Muscle of leg (tissue), 3 donors: ENCODE measurements at regions not wholly inside any gene's neighbourhood (a gene's known extent, or its start where the extent isn't known, plus 50 kb on each side); places are given as distances from the start of the nearest gene placed in this dataset.

Experiments
- DNase-seq: peaks from one replicate; pipeline ENCODE4 v3.0.0; 2013
- H3K27ac ChIP-seq: one replicate; pipeline ENCODE4 v1.5.1; 2013; ENCODE audit warnings: mild to moderate bottlenecking, low read length, control low read depth
- H3K27me3 ChIP-seq: one replicate; pipeline ENCODE4 v1.6.1; 2013; ENCODE audit warnings: low read length; ENCODE audit not compliant: control insufficient read depth, insufficient read depth
- H3K36me3 ChIP-seq: one replicate; pipeline ENCODE4 v1.6.1; 2013; ENCODE audit warnings: low read length; ENCODE audit not compliant: control insufficient read depth, insufficient read depth
- H3K4me1 ChIP-seq: one replicate; pipeline ENCODE4 v1.6.1; 2013; ENCODE audit warnings: low read length; ENCODE audit not compliant: control insufficient read depth, insufficient read depth
- H3K4me3 ChIP-seq: one replicate; pipeline ENCODE4 v1.5.1; 2013; ENCODE audit warnings: low read length, control low read depth
- H3K9me3 ChIP-seq: replicated peaks from 2 replicates; pipeline ENCODE4 v1.6.1; 2013; ENCODE audit warnings: low read depth, low read length; ENCODE audit not compliant: control insufficient read depth
- WGBS: methylation state at CpG from one replicate; pipeline ENCODE4 v1.1.5; 2013; ENCODE audit warnings: missing lambda C conversion rate; ENCODE audit not compliant: insufficient coverage; 5-methylcytosine and 5-hydroxymethylcytosine counted together

DNA sequence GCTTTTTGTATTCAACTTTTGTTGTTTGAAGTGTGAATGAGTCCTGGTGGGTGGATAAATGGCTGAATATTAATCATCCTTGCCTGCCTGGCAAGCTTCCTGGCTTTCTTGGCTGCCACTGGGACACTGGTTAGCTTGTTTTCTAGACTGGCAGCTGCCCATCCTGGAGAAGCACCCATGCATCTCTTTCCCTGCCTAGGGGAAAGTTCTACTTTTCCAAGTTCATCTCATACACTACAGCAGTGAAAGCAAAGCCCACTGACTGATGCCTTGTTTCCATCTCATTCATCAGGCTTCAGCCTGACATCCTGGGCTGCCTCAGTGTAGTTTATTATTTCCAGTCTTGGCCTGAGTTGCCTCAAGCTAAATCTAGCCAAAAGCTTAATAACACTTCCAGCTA, 244.8 kb downstream of the PCDH20 start:
- Histone ChIP-seq H3K36me3 (no peaks in the 10 kb centered on the region), H3K9me3 (peaks cover 3% of the 10 kb centered on the region), H3K27me3 (no peaks in the 10 kb centered on the region), H3K4me3 (no peak overlapping the region), H3K4me1 (no peaks in the 10 kb centered on the region), H3K27ac (no peak overlapping the region)
- peak; percentile 41 for DNase-seq

DNA sequence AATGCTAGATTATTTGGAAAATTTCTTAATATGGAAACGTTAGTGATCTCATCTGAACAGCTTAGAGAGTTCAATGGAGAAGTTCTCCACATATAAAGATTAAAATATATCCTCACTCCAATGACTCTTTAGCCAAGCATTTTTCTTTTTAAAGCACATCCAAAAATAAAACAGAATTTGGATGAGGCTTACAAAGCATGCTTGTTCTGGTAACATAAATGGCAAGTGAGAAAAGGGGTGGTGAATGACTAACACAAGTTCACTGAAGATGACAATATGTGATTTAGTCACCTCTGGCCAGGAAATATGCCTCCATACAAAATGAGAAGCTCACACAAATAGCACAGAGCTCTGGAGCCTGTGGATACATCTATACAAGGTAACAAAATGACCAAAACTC, 253.0 kb downstream of the PCDH20 start:
- Histone ChIP-seq H3K9me3 (no peaks in the 10 kb centered on the region), H3K4me3 (no peak overlapping the region), H3K4me1 (no peaks in the 10 kb centered on the region), H3K27ac (no peak overlapping the region), H3K27me3 (no peaks in the 10 kb centered on the region), H3K36me3 (no peaks in the 10 kb centered on the region)
- DNase-seq = peak; percentile 78
- no CpG with 5 or more reads among the region's 1 CpG for WGBS

DNA sequence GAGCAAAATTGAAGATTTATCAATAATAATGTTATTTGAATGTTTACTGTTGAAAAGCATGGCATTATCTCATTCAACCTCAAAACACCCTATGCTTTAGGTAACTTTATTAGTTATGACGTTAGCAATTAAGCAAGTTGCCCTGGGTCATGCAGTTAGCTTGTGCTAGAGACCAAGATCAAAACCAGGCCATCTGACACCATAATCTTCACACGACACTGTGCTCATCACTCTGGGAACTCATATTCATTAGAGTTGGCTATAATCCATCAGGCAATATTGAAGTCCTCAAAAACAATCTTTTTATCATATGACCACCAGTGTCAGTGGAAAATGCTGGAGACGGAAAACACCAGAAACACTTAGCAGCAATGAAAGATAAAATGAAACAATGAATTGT, 253.5 kb downstream of the PCDH20 start:
- no peaks in the 10 kb centered on the region for H3K27me3 ChIP-seq
- H3K27ac ChIP-seq = no peak overlapping the region
- no peak for DNase-seq
- no peaks in the 10 kb centered on the region for H3K4me1 ChIP-seq
- H3K36me3 ChIP-seq = no peaks in the 10 kb centered on the region
- 71% methylated on average over 1 of the region's 3 CpGs for WGBS
- H3K4me3 ChIP-seq = no peak overlapping the region
- H3K9me3 ChIP-seq = no peaks in the 10 kb centered on the region

- H3K27ac ChIP-seq = no peak overlapping the region
- H3K27me3 ChIP-seq = no peaks in the 10 kb centered on the region
- no peaks in the 10 kb centered on the region for H3K9me3 ChIP-seq
- H3K4me1 ChIP-seq = no peaks in the 10 kb centered on the region
- H3K4me3 ChIP-seq = no peak overlapping the region
- no peaks in the 10 kb centered on the region for H3K36me3 ChIP-seq
- no CpG with 5 or more reads among the region's 1 CpG for WGBS
- DNase-seq = no peak
Measured at GRCh38 chr13:61156753-61157152, 258.9 kb downstream of the PCDH20 start.

- DNase-seq = no peak
- H3K4me1 ChIP-seq = no peaks in the 10 kb centered on the region
- no peak overlapping the region for H3K27ac ChIP-seq
- H3K27me3 ChIP-seq = no peaks in the 10 kb centered on the region
- H3K9me3 ChIP-seq = no peaks in the 10 kb centered on the region
- no peak overlapping the region for H3K4me3 ChIP-seq
- H3K36me3 ChIP-seq = no peaks in the 10 kb centered on the region
Measured at GRCh38 chr13:61151062-61151461, 264.6 kb downstream of the PCDH20 start.

DNA sequence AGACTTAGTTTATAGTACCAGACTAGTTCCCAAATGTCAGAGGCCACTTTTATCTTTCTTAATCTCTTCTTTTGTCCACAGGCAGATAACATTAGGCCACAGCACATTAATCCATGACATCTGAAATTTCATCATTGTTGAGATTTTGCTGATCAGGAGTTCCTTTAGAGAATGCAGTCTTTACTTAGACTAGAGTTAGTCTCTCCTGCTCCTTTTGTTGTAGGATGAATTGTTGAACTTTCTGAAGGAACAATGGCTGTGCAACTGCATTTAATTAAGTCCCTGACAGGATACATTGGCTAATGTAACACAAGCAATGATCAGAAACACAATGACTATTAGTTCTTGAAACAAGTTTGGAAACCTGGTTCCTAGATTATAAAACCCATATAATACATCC, 266.3 kb downstream of the PCDH20 start:
- no peak overlapping the region for H3K27ac ChIP-seq
- H3K9me3 ChIP-seq = peaks cover 9% of the 10 kb centered on the region
- H3K27me3 ChIP-seq = no peaks in the 10 kb centered on the region
- H3K4me3 ChIP-seq = no peak overlapping the region
- H3K4me1 ChIP-seq = no peaks in the 10 kb centered on the region
- DNase-seq = no peak
- no peaks in the 10 kb centered on the region for H3K36me3 ChIP-seq

DNA sequence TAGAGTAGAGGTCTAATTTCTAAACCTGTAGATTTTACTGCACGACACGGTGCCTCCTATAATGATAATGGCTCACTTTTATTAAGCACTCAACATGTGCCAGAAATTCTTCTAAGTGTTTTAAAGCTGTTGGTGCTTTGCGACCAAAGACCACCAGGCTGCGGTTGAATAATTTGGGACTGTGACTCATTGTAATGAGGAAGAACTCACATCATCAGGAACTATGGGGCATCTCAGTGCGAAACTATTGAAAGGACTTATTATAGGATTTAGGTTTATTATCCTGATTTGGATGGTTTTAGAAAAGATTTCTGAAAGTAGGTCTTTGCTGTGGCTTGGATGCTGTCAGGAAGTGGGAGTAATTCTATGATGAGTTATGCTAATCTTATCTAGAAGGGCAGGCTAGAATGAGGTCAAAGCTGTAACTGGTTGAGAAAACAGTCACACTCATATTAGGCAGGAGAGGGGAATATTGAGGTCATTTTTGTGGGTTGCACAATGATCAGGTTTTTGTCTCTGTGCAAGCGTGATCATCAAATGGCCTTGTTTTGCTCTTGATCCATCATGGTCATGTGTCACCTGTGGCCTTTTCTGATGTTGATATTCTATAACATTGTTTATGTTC, 266.8 kb downstream of the PCDH20 start:
- H3K36me3 ChIP-seq = no peaks in the 10 kb centered on the region
- no peaks in the 10 kb centered on the region for H3K27me3 ChIP-seq
- 100% methylated on average over 2 of the region's 6 CpGs for WGBS
- H3K4me1 ChIP-seq = no peaks in the 10 kb centered on the region
- H3K9me3 ChIP-seq = peaks cover 9% of the 10 kb centered on the region
- DNase-seq = no peak
- no peak overlapping the region for H3K4me3 ChIP-seq
- H3K27ac ChIP-seq = no peak overlapping the region

- WGBS = no CpG with 5 or more reads among the region's 1 CpG
- Histone ChIP-seq H3K36me3 (no peaks in the 10 kb centered on the region), H3K9me3 (peaks cover 9% of the 10 kb centered on the region), H3K27ac (no peak overlapping the region), H3K27me3 (no peaks in the 10 kb centered on the region), H3K4me1 (no peaks in the 10 kb centered on the region), H3K4me3 (no peak overlapping the region)
- DNase-seq = no peak
Measured at GRCh38 chr13:61148211-61148610, 267.4 kb downstream of the PCDH20 start.

DNA sequence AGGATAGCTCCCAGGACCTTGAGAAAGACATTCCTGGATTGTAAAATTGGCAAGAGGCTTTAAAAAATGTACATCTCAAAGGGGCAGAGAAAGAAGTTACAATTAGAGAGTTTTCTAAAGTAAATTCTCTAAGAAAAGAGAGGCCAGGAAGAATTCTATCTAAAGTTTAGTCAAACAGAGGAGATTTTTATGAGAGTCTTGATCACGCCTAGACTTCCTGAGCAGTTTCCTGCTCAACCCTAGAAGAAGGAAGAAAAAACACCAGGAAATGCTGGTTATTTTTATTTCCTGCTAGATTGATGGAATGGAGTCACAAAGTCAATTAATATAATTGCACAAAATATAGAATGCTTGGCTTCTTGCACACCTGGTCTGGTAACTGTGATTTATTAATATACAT, 269.1 kb downstream of the PCDH20 start:
- H3K4me3 ChIP-seq = no peak overlapping the region
- H3K27me3 ChIP-seq = no peaks in the 10 kb centered on the region
- no peak overlapping the region for H3K27ac ChIP-seq
- H3K9me3 ChIP-seq = peaks cover 9% of the 10 kb centered on the region
- DNase-seq = no peak
- no peaks in the 10 kb centered on the region for H3K4me1 ChIP-seq
- no peaks in the 10 kb centered on the region for H3K36me3 ChIP-seq
- no CpG with 5 or more reads among the region's 1 CpG for WGBS

- 92% methylated on average over 3 of the region's 4 CpGs for WGBS
- Histone ChIP-seq H3K36me3 (no peaks in the 10 kb centered on the region), H3K9me3 (peaks cover 9% of the 10 kb centered on the region), H3K4me1 (no peaks in the 10 kb centered on the region), H3K27ac (no peak overlapping the region), H3K27me3 (no peaks in the 10 kb centered on the region), H3K4me3 (no peak overlapping the region)
- no peak for DNase-seq
Measured at GRCh38 chr13:61146158-61146557, 269.5 kb downstream of the PCDH20 start.

GRCh38 chr13:61144834-61145593, 270.6 kb downstream of the PCDH20 start:
- Histone ChIP-seq H3K36me3 (no peaks in the 10 kb centered on the region), H3K4me3 (no peak overlapping the region), H3K9me3 (peaks cover 9% of the 10 kb centered on the region), H3K27ac (no peak overlapping the region), H3K27me3 (no peaks in the 10 kb centered on the region), H3K4me1 (no peaks in the 10 kb centered on the region)
- 95% methylated on average over 1 of the region's 2 CpGs for WGBS
- DNase-seq = no peak
